Retinal pigment epithelial cell (primary cell): ENCODE measurements at regions not wholly inside any gene's neighbourhood (a gene's known extent, or its start where the extent isn't known, plus 50 kb on each side); places are given as distances from the start of the nearest gene placed in this dataset.

Source experiments
- DNase-seq: peaks from one replicate; pipeline ENCODE4 v3.0.0-alpha.2; 2010; ENCODE audit warnings: low read depth
- H3K4me3 ChIP-seq: 2 replicates; pipeline ENCODE4 v1.5.1; 2011; ENCODE audit warnings: mild to moderate bottlenecking, low read length, control low read depth, moderate library complexity
- CTCF ChIP-seq: conservative IDR thresholded peaks from 2 replicates; pipeline ENCODE4 v1.5.1; 2011; ENCODE audit warnings: low read depth, low read length, control low read depth, inconsistent platforms

DNA sequence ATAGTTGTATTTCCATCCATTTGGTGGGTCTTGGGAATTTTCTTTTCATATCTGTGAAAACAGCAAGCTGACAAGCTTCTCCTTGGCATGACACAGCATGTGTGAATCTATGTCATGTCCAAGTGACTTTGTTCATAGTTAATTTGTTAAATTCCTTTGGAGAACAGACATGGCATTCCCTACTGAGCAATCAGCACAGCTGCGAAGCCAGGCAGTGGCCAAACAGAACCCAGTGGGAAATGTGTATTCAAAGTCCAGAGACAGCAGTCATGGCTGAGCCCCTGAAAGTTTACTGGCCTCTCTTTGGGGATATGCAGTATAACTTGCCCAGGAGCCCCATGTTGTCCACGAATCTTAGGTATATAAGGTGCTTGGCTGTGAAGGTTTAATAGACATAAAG, 474.7 kb downstream of the NKX6-1 start:
- no peak for DNase-seq
- no peak for TF ChIP-seq CTCF
- no peak overlapping the region for H3K4me3 ChIP-seq

DNA sequence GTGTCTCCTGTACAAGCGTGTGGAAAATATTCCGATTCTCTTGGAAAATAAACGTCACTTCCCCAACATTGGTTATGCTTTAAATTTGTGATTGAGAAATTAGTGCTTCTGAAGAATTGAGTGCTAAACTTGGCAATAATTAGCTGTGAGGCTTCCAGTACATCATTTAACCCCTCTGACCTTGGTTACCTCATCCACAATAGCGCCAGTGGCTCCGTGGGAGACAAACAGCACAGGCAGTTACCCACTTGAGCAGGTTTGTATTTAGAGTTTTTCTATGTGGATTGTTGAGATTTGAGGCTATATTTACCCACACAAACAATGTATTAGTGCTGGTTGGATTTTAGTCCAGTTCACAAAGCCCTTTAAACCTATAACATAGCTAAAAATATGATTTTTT, 476.5 kb downstream of the NKX6-1 start:
- TF ChIP-seq CTCF: no peak
- H3K4me3 ChIP-seq: no peak overlapping the region
- no peak for DNase-seq

GRCh38 chr4:84019626-84020025, 479.5 kb downstream of the NKX6-1 start:
- no peak overlapping the region for H3K4me3 ChIP-seq
- TF ChIP-seq CTCF: no peak
- no peak for DNase-seq

DNA sequence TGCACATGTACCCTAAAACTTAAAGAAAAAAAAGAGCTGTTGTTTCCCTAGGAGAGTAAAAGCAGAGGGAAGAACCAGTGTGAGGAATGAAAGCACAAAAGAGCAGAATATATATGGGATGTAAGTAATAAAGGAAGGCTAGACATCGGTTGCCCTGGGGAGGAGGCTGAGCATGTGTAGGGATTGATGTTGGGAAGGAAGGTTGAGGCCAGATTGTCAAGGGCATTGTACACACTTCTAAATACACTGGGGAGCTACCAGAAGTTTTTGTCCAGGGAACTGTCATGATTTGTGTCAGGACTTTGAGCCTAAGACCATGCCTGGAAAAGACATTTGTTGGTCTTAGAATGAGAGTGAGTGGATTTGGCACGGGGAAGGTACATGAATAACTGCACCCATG, 467.1 kb downstream of the GPAT3 start:
- DNase-seq: no peak
- no peak overlapping the region for H3K4me3 ChIP-seq
- no peak for TF ChIP-seq CTCF

- DNase-seq: no peak
- no peak for TF ChIP-seq CTCF
- no peak overlapping the region for H3K4me3 ChIP-seq
These were observed 466.1 kb downstream of the GPAT3 start for GRCh38 chr4:84001876-84002569.

GRCh38 chr4:83996254-83996653, 460.3 kb downstream of the GPAT3 start:
- no peak overlapping the region for H3K4me3 ChIP-seq
- DNase-seq: no peak
- no peak for TF ChIP-seq CTCF

DNA sequence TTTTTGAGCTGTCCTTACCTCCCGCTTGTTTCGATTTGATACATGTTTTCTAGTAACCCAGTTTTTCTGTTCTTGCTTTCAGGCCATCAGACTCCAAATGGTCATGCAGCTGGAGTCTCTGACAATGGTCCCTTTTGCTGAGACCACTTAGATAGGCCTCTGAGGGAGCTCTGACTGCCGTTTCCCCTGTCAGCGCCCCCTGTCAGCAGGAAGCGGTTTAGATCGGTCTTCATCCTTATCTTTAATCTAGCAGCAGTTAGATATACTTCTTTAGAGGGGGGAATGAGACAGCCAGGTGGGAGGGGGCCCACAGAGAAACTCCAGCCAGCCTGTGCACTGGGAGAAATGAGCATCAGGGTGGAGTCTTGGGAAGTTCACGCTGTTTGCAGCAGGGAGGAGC, 457.9 kb downstream of the GPAT3 start:
- peak; percentile 24 for TF ChIP-seq CTCF
- no peak overlapping the region for H3K4me3 ChIP-seq
- DNase-seq: no peak
